GM19328 (cell line): ENCODE measurements at regions not wholly inside any gene's neighbourhood (a gene's known extent, or its start where the extent isn't known, plus 50 kb on each side); places are given as distances from the start of the nearest gene placed in this dataset.

ENCODE experiments used
- ATAC-seq: cut with Tn5 transposase; IDR thresholded peaks from one replicate; pipeline ENCODE4 v1.9.1; 2021; ENCODE audit warnings: mild to moderate bottlenecking, moderate library complexity; ENCODE audit not compliant: unreplicated experiment

- ATAC-seq: no peak
Observed at GRCh38 chr13:21949818-21950429, 279.1 kb downstream of the FGF9 start.

GRCh38 chr13:21956666-21957065, 285.8 kb downstream of the FGF9 start:
- no peak for ATAC-seq

- no peak for ATAC-seq
Observed at GRCh38 chr13:21957833-21958232, 287.0 kb downstream of the FGF9 start.

- no peak for ATAC-seq
Observed at GRCh38 chr13:21960108-21960507, 289.2 kb downstream of the FGF9 start.

- no peak for ATAC-seq
Observed at GRCh38 chr13:21964686-21965085, 293.8 kb downstream of the FGF9 start.

- no peak for ATAC-seq
Observed at GRCh38 chr13:21965095-21965494, 294.2 kb downstream of the FGF9 start.

- ATAC-seq: no peak
Observed at GRCh38 chr13:21966014-21966413, 295.1 kb downstream of the FGF9 start.

GRCh38 chr13:21967871-21968270, 297.0 kb downstream of the FGF9 start:
- ATAC-seq: no peak

GRCh38 chr13:21970172-21970571, 299.3 kb downstream of the FGF9 start:
- ATAC-seq: no peak

GRCh38 chr13:21970918-21971317, 300.0 kb downstream of the FGF9 start:
- ATAC-seq: no peak

- no peak for ATAC-seq
Observed at GRCh38 chr13:21971662-21972621, 301.1 kb downstream of the FGF9 start.

GRCh38 chr13:21973437-21974125, 302.7 kb downstream of the FGF9 start:
- no peak for ATAC-seq

GRCh38 chr13:21974741-21975140, 303.9 kb downstream of the FGF9 start:
- no peak for ATAC-seq

- ATAC-seq: no peak
Observed at GRCh38 chr13:21976159-21976558, 305.3 kb downstream of the FGF9 start.

- no peak for ATAC-seq
Observed at GRCh38 chr13:21979161-21979806, 308.4 kb downstream of the FGF9 start.

- no peak for ATAC-seq
Observed at GRCh38 chr13:21980049-21980448, 309.2 kb downstream of the FGF9 start.

- no peak for ATAC-seq
Observed at GRCh38 chr13:21984156-21984555, 313.3 kb downstream of the FGF9 start.

GRCh38 chr13:21986602-21987001, 315.7 kb downstream of the FGF9 start:
- ATAC-seq: no peak

GRCh38 chr13:21987793-21988192, 316.9 kb downstream of the FGF9 start:
- no peak for ATAC-seq

- ATAC-seq: no peak
Observed at GRCh38 chr13:21988624-21989023, 317.8 kb downstream of the FGF9 start.

GRCh38 chr13:21996049-21996448, 325.2 kb downstream of the FGF9 start:
- ATAC-seq: no peak
